HG03108 (cell line): ENCODE measurements at regions not wholly inside any gene's neighbourhood (a gene's known extent, or its start where the extent isn't known, plus 50 kb on each side); places are given as distances from the start of the nearest gene placed in this dataset.

Experiments used
- ATAC-seq: cut with Tn5 transposase; IDR thresholded peaks from one replicate; pipeline ENCODE4 v1.9.1; 2021; ENCODE audit warnings: moderate library complexity; ENCODE audit not compliant: unreplicated experiment

- ATAC-seq: no peak
These were observed 497.4 kb upstream of the RASGRP1 start for GRCh38 chr15:39061952-39062464.

GRCh38 chr15:39066677-39067076 is 502.1 kb upstream of the RASGRP1 start:
- ATAC-seq: no peak

DNA sequence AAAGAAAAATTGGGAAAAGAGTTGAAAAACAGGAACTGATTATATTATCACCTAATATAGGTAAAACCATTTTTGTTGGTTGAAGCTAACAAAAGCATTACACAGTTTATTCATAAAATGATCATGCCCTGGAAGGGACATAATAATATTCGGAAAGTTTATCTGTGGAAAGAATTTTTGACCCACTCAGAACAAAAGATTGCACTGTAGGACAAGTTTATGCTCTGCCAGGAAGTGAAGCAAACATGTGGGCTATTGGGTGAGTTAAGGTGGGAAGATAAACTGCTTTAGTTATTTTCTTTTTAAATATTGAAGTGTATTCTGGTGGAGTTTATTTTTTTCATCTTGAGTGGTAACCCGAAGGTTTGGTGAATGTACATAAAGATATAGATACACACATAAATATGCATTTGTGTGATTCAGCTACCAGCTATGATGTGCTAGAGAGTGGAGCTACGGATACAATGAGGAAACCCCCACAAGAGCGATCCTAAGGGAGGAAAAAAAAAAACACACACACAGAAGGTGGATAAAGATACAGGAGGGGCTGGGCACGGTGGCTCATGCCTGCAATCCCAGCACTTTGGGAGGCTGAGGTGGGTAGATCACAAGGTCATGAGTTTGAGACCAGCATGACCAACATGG is 506.4 kb upstream of the THBS1 start:
- ATAC-seq: no peak

GRCh38 chr15:39075311-39075710 is 505.6 kb upstream of the THBS1 start:
- no peak for ATAC-seq

DNA sequence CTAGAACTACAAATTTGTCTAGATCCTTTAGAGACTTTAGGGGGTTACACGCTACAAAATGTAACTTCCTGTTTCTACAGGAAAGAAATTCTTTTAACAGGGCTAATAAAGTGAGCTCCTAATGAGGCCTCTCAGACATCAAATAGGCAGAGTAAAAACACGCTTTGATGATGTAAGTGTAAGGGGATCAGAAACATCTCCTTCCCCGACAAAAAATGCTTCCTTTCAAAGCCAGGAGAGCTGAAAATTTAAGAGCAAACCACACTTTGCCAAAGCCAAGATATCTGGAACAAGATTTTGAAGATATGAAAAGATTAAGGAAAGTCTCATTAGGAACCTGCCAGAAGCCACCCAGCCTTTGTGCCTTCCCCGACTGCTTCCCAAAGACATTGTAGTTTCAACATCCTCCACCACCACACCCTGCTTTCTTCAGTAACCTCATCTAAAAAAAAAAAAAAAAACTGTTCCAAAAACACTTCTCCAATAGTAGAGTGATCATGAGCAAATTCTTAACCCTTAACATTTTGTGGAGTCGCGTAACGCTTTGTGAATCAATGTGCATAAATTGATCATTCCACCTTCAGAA is 505.0 kb upstream of the THBS1 start:
- no peak for ATAC-seq

GRCh38 chr15:39078026-39078425 is 502.9 kb upstream of the THBS1 start:
- ATAC-seq: no peak

- ATAC-seq: no peak
These were observed 501.5 kb upstream of the THBS1 start for GRCh38 chr15:39079296-39079847.

GRCh38 chr15:39083213-39083612 is 497.7 kb upstream of the THBS1 start:
- ATAC-seq: no peak

DNA sequence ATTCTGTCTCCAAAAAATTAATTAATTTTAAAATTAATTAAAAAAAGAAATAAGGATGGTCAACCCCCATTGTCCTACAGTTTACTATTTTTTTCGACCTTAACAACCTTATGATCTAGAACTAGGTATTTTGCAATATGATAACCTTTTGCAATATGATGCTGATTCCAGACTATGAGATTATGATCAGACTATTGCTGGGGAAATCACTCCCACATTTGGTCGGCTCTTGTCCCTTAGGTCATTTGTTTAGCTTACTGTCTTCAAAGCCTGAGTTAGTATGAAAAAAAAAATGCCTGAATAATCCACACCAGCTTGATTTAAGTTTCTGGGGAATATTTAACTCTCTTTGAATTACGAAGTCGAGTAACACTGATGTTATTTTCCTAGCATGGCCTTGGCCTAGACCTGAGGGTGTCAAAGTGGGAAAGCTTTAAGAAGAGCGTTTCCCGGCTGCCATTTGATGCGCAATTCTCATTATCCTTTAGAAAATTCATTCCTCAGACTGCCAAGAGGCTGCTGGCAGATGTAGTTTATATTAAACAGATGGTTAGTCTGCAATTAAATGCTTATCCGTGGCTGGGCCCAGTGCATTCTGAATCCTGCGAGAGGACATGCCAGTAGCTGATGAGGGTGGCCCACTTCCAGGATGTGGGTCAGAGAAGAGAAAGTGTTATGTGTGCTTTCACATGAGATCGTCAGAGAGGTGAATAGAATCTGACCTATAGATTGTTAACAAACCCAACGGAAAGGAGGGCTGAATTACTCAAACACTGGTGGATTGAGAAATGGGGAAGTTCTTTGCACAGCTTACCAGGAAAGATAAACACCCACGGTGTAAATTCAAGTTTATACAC is 496.0 kb upstream of the THBS1 start:
- ATAC-seq: no peak

DNA sequence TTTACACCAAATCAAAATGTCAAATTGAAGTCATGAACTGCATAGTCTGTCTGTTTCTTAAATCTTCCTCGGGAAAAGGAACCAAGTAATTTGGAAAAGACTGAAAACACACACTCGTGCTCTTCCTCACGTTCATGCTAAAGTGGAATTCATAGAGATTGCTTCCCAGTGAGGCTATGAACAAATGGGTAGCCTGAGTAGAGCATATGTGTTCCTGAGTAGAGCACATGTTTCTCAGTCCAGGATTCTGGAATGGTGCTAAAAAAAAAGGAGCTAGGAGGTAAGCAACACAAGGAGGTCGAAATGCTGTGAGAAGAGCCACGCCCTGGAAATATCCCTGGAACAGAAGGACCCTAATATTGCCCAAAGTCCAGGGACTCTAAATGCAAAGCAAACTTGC is 494.2 kb upstream of the THBS1 start:
- ATAC-seq: no peak

GRCh38 chr15:39088156-39088555 is 492.7 kb upstream of the THBS1 start:
- no peak for ATAC-seq

DNA sequence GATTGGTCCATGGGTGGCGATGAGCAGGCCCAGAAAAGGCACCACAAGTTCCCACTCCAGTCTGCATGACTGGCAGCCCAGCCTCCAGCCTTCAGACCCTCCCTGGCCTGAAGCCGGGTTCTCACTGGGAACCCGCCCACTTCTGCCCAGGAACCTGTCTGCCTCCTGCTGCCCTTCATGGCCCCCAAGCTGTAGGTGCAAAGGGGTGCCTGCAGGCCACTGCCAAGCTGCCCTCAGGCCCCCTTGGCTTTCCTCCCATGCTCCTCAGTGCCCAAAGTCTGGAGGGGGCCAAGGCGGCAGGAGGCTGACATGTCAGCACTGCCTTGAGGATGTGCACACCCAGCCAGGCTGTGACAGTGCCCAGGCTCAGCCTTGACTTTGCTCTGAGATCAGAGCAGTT is 488.5 kb upstream of the THBS1 start:
- ATAC-seq: no peak

- ATAC-seq: no peak
These were observed 488.1 kb upstream of the THBS1 start for GRCh38 chr15:39092761-39093160.

DNA sequence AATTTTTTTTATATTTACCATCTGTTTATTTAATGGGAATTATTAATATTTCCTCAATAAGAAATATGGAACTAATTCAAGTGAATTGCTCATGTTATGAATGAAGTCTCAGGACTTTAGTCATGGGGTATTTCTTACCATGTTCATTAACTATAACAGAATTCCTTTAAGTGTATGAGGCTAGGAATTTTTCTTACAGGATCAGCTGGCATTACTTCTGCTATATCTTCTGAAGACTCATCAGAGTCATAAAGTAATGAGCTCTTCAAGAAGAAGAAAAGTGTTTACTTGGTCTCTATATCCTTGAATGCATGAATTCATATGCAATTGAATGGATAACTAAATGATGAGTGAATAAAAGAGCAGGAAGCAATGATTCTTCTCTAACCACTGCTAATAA is 486.8 kb upstream of the THBS1 start:
- ATAC-seq: no peak

DNA sequence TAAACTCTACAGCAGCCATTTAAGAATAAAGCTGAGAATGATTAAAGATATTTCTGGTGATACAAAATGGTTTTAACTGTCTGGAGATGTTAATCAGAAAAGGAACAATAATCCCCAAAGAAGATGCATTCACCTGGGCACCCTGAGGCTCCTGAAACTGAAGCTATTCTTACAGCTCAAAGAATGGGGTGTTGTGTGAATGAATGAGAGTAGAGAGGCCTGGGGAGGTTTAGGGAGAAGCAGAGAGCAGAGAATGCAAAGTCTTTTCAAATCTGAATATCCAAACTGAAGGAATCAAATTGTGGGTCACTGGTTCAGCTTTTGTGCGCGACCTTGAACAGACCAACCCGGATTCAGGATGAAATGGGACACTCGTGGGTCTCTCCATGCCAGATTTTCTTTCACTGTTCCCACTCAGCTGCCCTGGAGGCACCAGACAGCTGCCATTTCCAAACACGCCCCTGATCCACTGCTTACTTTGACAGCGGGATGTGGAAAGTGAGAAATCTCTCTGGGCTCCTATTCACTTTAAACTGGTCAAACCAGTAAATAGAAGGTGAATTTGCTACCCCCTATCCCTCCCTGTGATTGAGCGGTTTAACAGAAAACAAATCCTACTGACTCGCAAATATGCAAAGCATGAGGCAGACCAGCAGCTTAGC is 485.5 kb upstream of the THBS1 start:
- ATAC-seq: no peak

DNA sequence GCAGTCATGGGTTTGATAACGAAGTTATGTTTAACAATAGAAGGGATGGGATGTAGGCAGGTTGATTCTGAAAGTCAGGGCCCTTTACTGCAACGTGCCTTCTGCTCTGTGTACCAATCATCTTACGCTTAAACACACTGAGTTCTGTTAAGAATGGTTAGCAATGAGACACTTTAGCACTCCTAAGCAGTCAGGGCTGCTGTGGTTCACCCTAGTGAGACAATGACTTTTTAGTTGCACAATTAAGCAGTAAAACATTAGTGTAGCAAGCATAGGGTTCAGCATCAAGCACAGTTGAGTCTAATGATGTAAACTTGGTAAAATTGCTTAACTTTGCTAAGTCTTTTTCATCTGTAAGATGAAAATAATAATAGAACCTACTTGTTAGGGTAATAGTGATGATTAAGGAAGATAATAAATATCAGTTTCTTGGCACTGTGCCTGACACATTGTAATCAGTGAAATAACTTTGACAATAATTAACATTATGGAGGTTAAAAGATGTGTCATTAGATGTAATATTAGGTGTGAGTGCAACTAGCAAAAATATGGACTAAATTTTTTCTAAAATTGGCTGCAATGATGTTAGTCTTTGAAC is 484.2 kb upstream of the THBS1 start:
- ATAC-seq: no peak

DNA sequence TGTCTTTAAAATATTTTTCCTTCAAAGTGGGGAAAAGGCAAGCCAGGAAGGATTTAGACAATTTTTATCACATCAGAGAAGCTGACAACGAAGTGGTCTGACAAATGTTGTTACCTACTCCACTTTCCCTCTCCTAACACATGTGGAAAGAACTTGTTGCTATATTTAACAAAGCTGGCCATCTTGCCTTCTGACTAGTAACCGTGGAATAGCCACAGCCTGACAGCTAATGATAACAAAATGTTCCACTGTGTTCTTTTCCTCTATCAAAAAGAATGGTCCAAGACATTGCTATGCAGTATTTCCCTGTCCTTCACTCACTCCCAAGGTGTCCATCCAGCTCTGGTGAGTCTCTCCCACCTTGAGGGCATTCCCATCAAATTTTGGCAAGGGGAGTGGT is 481.4 kb upstream of the THBS1 start:
- no peak for ATAC-seq

DNA sequence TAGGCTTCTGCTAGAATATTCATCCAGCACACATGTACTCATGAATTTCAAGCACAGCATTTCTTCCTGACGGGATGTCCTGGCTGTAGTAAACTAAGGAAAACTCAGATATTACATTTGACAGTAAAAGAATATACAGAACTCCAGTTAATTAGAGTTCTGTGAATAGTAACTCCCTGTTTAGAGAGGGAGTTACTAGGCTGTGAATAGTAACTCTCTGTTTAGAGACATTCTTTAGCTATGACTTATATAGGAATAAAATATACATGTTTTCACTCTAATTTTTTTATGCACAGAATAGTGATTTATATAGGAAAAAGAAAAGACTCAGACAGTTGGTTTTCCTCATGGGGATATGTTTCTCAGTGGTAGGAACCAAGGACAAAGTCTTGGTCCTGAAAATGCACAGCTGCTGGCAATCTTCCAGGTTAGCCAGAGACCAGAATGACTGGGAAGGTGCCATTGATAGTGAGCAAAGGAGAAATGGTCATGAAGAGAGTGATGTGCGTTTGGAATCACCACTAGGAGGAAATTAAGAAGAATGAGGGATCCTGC is 480.7 kb upstream of the THBS1 start:
- no peak for ATAC-seq

GRCh38 chr15:39102431-39102830 is 478.4 kb upstream of the THBS1 start:
- ATAC-seq: no peak

DNA sequence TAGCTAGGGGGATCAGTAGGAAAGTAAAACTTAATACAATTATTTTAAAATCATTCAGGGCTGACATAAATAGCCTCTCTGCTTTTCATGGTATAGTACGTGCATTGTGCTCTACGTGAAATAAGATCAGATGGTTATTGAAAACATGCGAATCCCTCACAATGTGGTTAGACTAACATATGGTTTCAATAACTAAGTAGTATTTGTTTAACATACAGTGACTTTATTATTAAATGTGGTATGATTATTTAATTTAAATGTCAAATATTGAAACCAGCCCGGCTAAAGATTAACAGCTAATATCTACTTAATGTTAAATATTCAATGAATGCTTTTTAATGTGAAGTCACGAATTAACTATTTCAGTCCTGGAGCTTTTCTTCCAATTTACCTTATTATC is 473.9 kb upstream of the THBS1 start:
- no peak for ATAC-seq
